GM12864 (cell line): ENCODE measurements at regions not wholly inside any gene's neighbourhood (a gene's known extent, or its start where the extent isn't known, plus 50 kb on each side); places are given as distances from the start of the nearest gene placed in this dataset.

ENCODE experiments used
- DNase-seq: peaks from one replicate; pipeline ENCODE4 v3.0.0-alpha.2; 2011; ENCODE audit warnings: low read depth
- H3K4me3 ChIP-seq: 2 replicates; pipeline ENCODE4 v1.5.1; 2011; ENCODE audit warnings: mild to moderate bottlenecking, low read depth, low read length, control low read depth
- TF ChIP-seq, protein P1 (sequence below): IDR thresholded peaks from 2 replicates; pipeline ENCODE4 v1.5.1; 2011; ENCODE audit warnings: low read depth, mild to moderate bottlenecking, moderate library complexity, low read length, control low read depth, inconsistent platforms; ENCODE audit errors: missing control alignments

DNA sequence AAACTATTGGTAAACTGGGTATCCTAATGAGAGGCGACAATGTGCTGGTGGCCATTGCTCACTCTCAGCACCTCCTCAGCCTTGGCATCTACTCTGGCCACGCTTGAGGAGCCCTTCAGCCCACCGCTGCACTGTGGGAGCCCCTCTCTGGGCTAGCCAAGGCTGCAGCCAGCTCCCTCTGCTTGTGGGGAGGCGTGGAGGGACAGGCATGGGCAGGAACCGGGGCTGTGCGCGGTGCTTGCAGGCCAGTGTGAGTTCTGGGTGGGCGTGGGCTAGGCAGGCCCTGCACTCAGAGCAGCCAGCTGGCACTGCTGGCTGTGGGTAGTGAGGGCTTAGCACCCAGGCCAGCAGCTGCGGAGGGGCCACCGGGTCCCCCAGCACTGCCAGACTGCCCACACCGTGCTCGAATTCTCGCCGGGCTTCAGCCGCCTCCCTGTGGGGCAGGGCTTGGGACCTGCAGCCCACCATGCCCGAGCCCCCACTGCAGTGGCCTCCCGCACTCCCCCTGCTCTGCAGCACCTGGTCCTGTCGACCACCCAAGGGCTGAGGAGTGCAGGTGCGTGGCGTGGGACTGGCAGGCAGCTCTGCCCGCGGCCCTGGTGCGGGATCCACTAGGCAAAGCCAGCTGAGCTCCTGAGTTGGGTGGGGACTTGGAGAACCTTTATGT is 575.9 kb upstream of the ANO3 start:
- no peak for DNase-seq
- TF ChIP-seq, protein P1, sequence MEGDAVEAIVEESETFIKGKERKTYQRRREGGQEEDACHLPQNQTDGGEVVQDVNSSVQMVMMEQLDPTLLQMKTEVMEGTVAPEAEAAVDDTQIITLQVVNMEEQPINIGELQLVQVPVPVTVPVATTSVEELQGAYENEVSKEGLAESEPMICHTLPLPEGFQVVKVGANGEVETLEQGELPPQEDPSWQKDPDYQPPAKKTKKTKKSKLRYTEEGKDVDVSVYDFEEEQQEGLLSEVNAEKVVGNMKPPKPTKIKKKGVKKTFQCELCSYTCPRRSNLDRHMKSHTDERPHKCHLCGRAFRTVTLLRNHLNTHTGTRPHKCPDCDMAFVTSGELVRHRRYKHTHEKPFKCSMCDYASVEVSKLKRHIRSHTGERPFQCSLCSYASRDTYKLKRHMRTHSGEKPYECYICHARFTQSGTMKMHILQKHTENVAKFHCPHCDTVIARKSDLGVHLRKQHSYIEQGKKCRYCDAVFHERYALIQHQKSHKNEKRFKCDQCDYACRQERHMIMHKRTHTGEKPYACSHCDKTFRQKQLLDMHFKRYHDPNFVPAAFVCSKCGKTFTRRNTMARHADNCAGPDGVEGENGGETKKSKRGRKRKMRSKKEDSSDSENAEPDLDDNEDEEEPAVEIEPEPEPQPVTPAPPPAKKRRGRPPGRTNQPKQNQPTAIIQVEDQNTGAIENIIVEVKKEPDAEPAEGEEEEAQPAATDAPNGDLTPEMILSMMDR: no peak

DNA sequence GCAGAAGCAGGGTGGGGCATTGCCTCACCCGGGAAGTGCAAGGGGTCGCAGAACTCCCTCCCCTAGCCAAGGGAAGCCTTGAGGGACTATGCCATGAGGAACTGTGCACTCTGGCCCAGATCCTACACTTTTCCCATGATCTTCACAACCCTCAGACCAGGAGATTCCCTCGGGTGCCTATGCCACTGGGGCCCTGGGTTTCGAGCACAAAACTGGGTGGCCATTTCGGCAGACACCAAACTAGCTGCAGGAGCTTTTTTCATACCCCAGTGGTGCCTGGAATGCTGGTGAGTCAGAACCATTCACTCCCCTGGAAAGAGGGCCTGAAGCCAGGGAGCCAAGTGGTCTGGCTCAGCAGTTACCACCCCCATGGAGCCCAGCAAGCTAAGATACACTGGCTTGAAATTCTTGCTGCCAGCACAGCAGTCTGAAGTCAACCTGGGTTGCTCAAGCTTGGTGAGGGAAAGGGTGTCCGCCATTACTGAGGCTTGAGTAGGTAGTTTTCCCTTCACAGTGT is 573.7 kb upstream of the ANO3 start:
- TF ChIP-seq, protein P1: no peak
- H3K4me3 ChIP-seq: no peak overlapping the region
- DNase-seq: no peak

More for the DNA sequence above, 575.9 kb upstream of the ANO3 start:
- H3K4me3 ChIP-seq: no peak overlapping the region

GRCh38 chr11:25766332-25767015 is 565.5 kb upstream of the ANO3 start:
- H3K4me3 ChIP-seq: no peak overlapping the region
- no peak for DNase-seq
- TF ChIP-seq, protein P1: no peak

DNA sequence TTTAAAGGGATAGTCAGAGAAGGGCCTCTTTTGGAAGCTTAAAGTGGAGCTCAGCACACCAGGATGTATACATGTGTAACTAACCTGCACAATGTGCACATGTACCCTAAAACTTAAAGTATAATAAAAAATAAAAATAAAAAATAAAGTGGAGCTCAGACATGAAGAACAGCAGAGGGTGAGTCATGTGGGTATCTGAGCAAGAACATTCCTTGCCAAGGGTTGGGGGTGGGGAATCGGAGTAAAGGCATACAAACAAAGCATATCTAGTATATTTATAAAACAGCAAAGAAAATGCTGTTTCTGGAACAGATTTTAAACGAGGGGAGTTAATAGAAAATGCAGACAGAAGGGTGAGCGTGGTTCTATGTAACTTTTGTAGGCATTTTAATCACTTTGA is 562.6 kb upstream of the ANO3 start:
- TF ChIP-seq, protein P1: no peak

GRCh38 chr11:25771605-25772004 is 560.3 kb upstream of the ANO3 start:
- TF ChIP-seq, protein P1: no peak
- no peak for DNase-seq
- H3K4me3 ChIP-seq: no peak overlapping the region

More for the DNA sequence above, 562.6 kb upstream of the ANO3 start:
- no peak overlapping the region for H3K4me3 ChIP-seq
- DNase-seq: no peak

DNA sequence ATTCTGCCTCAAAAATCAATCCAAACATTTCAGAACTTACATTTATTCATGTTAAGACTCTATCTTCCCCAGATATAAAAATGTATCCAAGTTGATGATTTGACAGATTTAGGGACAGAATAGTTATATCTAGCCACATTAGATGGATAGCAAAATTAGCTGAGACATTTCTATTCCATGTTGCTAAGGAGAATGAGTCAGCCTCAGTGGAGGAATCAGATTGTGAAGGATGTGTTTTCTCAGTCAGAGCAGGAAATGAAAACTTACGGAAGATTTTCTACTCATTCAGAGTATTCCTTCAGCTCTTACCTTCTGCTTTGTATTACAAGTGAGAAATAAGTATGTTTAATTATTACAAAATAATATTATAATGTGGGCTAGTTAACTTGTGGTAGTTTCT is 556.3 kb upstream of the ANO3 start:
- no peak overlapping the region for H3K4me3 ChIP-seq
- TF ChIP-seq, protein P1: no peak

DNA sequence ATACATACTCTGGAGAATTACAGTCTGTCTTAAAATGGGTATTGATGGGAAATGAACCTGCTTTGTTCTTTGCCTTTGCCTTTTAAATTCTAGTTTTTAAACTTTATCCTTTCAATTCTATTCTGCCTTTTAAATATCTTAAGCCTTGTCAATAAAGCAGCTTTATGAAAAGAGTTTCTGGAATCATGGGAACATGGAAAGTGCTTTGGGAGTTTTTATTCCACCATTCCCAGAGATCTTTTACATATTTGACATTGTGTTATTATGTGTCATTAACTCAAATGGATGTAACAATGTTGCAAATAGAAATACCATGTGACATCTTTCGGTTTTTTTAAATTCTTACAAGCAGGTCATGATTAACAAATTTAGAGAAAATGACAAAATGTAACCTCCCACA is 555.7 kb upstream of the ANO3 start:
- TF ChIP-seq, protein P1: no peak
- no peak for DNase-seq
- no peak overlapping the region for H3K4me3 ChIP-seq

More for the DNA sequence above, 556.3 kb upstream of the ANO3 start:
- DNase-seq: no peak
